GM13976 (cell line): ENCODE measurements at regions not wholly inside any gene's neighbourhood (a gene's known extent, or its start where the extent isn't known, plus 50 kb on each side); places are given as distances from the start of the nearest gene placed in this dataset.

Experiments used
- DNase-seq: peaks from one replicate; pipeline ENCODE4 v3.0.0; 2012; ENCODE audit warnings: low spot score
- CTCF ChIP-seq: IDR thresholded peaks from 2 replicates; pipeline ENCODE4 v1.5.1; 2012; ENCODE audit warnings: borderline replicate concordance, mild to moderate bottlenecking; ENCODE audit not compliant: insufficient read depth; ENCODE audit errors: extremely low read depth, missing control alignments, control extremely low read depth
- in situ Hi-C: fragments of 300-500 bp; cut with MboI; formaldehyde crosslinking; loops from one replicate; pipeline ENCODE4 v1.12.0; 2022; ENCODE audit warnings: low sequenced_read_pairs, mixed read lengths, inconsistent platforms; ENCODE audit not compliant: unreplicated experiment

- TF ChIP-seq CTCF, result no peak
- in situ Hi-C loops, result no loop called here
- no peak for DNase-seq
These were observed 543.8 kb downstream of the CSNK1G3 start for GRCh38 chr5:124055751-124056150.

GRCh38 chr5:124054564-124054963 is 542.6 kb downstream of the CSNK1G3 start:
- TF ChIP-seq CTCF, result no peak
- no peak for DNase-seq
- in situ Hi-C loops, result no loop called here

- no peak for DNase-seq
- no peak for TF ChIP-seq CTCF
- in situ Hi-C loops, result no loop called here
These were observed 541.4 kb downstream of the CSNK1G3 start for GRCh38 chr5:124053340-124053739.

GRCh38 chr5:124052201-124052600 is 540.2 kb downstream of the CSNK1G3 start:
- in situ Hi-C loops, result no loop called here
- no peak for DNase-seq
- TF ChIP-seq CTCF, result no peak

- no peak for TF ChIP-seq CTCF
- DNase-seq, result no peak
- in situ Hi-C loops, result no loop called here
These were observed 538.3 kb downstream of the CSNK1G3 start for GRCh38 chr5:124050120-124050770.

- in situ Hi-C loops, result no loop called here
- no peak for DNase-seq
- no peak for TF ChIP-seq CTCF
These were observed 533.4 kb downstream of the CSNK1G3 start for GRCh38 chr5:124045412-124045811.
